Endometrium (tissue), 2 donors: ENCODE measurements at regions not wholly inside any gene's neighbourhood (a gene's known extent, or its start where the extent isn't known, plus 50 kb on each side); places are given as distances from the start of the nearest gene placed in this dataset.

Experiments
- FAIRE-seq: peaks from 2 replicates; lab custom pipeline; 2012; peaks lifted over from hg19 to GRCh38; lab: Jason Lieb, UNC
- donor health status: control.
- donor health status: control.

DNA sequence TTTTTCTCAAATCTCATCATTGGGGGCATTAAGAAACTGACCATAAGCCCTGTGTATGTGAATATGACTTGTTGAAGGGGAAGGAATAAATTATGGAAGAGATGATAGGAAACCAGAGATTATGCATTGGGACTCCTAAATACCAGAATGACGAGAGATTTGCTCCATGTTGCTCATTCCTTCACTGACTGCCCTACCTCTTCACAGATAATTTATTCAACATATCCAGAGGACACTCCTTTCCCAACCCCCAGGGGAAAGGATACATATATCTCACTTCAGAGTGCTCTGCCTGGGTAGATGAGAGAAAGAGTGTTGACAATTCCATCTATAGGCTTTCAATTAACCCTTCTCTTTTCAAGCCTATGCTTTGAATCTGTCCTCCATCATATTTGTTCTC, 145.3 kb upstream of the RHOBTB1 start:
- no peak for FAIRE-seq

DNA sequence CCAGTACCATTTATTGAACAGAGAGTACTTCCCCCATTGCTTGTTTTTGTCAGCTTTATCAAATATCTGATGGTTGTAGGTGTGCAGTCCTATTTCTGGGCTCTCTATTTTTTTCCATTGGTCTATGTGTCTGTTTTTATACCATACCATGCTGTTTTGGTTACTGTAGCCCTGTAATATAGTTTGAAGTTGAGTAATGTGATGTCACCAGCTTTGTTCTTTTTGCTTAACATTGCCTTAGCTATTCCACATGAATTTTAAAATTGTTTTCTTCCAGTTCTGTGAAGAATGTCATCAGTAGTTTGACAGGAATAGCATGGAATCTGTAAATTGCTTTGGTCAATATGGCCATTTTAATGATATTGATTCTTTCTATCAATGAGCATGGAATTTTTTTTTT, 140.5 kb upstream of the RHOBTB1 start:
- FAIRE-seq = no peak

DNA sequence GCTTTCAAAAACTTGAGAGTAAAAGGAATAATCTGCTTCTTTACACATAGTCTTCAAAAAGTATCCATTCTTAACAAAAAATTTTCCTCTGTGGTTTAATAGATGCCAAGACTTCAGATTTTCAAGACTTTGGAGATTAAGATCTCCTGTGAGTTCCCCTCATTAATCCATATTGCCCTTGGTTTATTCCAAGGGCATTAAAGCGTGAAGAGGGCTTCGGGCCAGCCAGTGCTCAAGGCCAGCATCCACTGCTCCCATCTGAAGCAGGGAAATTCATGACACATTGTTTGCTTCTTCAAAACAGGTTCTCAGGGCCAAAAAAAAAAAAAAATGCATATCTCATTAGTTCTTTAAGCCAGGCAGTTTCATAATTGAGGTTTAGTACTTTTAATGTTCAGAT, 137.3 kb upstream of the RHOBTB1 start:
- no peak for FAIRE-seq

DNA sequence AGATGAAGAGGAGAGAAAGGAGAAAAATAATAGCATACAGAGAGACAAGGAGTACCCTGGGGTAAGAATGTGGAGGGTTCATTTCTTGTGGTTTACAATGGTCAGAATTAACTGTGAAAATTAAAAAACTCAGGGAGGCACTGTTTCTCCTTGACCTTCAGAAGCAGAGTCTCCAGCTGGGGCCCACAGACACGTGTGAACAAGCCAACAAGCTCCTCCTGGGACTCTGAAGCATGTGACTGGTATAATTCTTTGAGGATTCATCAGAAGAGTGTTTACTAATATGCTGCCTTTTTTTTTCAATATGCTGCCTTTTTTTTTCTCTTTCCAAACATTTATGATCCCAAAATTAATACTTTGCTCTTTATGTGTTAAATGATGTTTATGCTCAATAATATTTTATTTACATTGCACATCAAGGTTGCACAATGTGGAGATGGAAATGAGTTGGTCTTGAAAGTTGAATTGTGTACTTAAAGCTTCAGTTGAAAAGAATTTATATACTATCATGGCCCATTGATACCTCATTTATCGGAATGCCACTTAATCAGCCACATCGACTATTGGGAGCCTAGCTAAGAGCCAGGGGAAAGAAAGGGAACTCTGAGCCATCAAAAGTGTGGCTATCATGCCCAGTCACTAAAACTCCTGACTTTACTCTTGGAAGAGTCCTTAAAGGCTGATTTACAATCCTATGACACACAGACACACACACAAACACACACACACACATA, 134.7 kb upstream of the RHOBTB1 start:
- FAIRE-seq = no peak

DNA sequence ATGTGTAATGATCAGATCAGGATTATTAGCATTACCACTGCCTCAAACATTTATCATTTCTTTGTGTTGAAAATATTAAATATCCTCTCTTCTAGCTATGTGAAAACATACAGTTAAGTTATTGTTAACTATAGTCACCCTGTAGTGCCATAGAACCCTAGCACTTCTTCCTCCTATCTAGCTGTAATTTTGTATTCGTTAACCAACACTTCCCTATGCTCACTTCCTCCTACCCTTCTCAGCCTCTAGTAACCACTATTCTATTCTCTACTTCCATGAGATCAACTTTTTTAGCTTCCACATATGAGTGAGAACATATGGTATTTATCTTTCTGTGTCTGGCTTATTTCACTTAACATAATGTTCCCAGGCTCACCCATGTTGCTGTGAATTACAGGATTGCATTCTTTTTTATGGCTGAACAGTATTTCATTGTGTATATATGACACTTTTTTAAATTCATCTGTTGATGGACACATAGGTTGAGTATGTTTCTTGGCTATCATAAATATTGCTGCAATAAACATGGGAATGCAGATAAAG, 132.7 kb upstream of the RHOBTB1 start:
- no peak for FAIRE-seq

DNA sequence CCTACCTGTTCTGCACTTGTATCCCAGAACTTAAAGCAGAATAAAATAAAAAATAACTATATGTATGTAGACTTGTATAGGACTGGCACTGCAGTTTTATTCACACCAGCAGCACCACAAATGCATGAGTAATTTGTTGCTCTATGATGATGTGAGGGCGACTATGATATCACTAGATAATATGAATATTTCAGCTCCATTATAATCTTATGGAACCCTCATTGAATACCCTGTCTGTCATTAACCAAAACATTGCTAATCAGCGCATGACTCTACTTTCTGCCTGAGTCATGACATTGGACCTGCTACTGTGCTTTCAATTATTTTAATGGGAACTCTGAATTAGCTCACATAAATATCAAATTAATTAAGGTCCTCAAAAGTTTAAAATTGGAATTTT, 129.4 kb upstream of the RHOBTB1 start:
- no peak for FAIRE-seq

DNA sequence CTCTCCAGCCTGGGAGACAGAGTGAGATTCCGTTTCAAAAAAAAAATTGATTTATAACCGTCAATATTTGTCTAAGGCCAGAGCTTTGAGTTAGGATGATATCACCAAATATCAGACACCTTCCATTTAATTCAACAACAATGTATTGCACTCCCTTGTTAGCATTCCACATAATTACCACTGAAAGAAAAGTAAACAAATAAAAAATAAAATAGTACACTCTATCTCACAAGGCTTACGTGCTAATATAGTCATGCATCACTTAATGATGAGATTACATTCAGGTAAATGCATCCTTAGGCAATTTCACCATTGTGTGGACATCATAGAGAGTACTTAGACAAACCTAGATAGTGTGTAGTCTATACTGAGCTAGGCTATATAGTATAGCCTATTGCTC, 127.6 kb upstream of the RHOBTB1 start:
- FAIRE-seq = no peak

DNA sequence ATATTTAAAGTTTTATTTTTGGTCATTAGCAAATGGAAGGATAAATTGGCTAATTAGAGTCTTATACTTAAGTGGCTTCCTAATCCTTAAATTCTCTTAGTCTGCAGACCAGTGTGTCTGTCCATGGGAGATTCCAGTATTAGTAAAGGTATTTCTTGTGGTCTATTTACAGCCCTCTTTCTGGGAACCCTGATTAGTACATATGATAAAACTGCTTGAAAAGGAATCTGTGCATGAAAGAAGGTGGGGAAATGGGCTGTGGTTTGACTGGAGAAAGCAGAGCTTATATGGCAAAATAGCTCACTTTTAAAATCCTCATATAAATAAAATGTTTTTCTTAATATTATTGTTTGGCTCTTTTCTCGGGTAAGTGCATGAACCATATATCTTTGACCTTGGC, 124.5 kb upstream of the RHOBTB1 start:
- FAIRE-seq = no peak

DNA sequence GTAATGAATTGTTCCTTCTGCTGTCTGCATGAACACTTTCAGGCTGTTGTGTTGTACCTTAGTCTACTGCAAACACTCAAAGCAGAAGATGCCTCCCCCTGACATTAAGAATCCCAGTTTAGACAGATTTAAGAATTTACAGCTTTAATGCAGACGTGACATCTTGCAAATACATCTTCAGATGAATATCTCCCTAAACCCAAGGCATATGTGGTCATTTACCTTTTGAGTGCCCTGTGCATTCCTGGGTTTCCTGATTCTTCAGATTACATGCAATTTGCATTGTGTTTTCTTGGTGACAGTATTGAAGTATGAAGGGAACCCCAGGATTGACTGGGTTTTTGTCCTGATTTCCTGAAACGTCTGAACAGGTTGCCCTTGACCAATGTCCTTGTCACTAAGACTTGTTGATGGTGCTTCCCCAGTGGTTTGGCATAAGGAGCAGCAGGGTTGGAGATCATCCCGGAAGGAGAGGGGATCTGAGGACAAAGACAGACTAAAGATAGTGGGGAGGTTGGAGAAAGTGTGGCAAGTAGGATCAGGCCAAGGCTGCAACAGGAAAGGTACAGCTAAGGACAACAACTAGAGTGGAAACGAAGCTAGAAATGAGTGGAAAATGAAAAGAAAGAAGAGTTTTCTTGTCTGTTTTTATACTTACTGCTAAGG, 123.8 kb upstream of the RHOBTB1 start:
- FAIRE-seq = no peak

DNA sequence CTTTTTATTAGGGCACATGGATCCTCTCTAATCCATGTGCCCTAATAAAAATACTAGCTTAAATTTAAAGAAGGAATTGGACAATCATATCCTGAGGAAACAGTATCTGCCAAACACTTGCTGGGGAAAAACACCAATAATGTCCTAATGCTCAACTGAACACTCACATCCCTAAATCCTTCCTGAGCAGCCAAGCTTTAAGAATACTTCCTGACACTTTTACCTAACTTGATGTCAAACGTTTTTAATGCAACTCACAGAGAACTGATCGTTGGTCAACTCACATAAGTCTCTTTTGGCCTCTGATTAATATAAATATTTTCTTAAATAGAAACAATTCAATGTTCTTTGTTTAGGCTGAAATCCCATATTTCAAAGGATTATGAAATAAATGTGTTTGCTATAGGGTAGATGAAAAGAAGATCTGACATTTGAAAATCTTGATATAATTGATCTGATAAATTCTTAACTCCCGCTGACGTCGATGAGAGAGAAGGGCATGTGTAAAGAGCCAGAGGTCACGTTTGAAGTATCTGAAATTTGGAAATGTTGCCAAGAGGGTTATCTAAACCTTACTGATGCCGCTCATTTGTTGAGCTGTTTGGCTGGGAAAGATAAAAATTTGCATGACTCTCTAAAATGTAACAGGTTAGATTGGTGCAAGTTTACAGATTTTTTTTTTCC, 122.8 kb upstream of the RHOBTB1 start:
- no peak for FAIRE-seq

DNA sequence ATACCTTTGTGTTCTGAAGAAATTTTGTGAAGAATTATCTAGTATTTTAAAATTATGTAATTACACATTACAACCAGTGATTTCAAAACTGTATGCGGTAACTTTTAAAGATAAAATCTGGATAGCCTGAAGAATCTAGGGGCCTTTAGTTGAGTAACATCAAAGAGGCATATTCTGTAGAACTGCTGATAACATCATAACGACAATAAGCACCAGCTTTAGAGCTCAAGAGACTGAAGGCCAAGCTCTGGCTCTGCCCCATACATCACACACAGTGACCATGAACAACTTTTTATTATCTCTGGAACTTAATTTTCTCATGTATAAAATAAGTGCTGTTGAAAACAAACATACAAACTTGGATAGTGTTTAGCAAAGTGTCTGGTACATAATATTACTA, 121.1 kb upstream of the RHOBTB1 start:
- FAIRE-seq = no peak

DNA sequence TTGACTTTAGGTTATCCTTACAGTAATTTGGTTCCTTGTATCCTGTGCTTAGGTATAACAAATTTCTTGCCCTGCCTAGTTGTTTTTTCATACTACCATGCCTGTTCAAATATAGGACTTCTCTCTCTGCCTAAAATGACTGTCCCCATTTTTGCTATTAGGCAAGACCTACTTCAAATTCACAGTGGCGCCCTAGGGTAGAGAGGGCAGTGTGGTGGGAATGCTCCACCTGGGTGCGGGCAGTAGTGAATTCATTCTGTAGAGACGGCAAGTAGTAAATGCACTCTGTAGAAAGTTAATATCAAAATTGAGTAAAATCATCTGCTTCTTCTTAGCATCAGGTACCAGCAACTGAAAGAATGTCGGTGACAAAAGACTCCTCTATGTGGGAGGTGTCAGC, 120.4 kb upstream of the RHOBTB1 start:
- no peak for FAIRE-seq

DNA sequence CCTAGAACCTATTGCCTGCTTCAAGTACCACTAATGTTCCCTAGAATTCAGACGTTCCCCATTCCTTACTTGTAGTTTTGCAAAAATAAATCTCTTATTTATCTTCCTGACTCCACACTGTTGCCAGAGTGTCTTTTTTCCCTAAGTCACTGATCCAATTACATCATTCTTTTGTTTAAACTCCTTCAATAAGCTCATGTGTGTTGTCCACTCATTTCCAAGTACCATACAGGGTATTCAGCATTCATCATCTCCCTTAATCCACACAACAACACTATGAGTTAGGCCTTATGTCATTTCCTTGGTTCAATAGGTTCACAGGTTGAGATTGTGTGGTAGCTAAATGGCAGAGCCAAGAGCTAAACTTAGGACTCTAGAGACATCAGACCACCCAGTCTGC, 119.9 kb upstream of the RHOBTB1 start:
- FAIRE-seq = no peak

DNA sequence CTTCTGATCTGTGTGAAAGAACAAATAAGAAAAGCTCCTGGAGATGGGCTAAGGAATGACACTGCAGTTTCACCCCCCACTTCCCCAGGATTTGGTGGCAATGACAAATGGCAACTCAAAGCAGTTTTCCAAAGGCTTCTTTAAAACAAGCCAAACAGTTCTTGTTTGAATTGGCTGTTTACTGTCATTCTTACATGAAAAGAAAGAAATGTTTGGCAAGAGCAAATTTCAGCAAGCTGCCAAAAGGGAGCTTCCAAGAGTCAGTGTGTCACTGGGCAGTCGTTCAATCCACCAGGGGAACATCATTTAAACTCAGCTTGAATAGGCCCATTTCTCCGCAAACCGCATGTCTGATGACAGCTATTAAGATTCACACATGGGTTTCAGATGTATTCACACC, 119.0 kb upstream of the RHOBTB1 start:
- FAIRE-seq = no peak

DNA sequence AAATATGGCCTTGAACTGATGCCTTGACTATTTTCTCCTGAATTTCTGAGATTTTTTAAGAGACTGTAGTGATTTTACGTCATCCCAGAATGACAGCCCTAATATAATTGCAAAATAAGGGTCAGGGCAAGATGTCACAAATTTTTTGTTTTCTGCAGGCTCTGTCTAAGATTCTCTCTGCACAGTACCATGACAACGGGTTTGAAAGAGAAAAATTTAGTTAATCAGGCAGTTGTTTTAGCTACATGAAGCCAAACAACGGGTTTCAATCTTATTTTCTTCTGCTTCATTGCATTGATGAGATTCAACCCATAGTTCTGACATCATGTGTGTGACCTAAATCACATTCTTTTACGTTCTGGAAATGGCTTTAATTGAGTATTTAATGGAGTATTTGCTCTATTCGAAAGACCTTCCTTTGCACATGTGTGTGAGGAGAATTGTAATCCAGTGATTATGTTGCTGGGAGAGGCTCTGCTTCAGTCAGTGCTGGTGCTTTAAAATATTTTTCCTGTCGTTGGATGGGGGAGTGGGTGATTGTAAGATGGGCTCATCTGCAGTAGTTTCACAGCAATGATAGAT, 118.0 kb upstream of the RHOBTB1 start:
- no peak for FAIRE-seq

DNA sequence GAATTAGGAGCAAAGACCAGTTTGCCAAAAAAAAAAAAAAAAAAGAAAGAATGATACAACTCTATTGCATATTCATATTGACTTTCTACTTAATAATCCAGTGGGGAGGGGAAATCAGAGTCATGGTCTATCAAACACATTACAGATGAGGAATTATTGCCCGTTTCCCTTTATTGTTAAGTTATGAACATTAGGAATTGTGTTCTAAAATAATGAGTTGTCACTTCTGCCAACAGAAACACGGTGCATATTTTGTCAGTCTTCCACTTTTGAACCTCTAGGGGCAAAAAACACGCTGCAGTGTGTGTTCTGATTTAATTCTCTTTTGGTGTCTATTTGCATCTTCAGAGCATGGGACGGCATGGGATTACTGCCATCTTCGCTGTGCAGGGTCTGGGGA, 115.7 kb upstream of the RHOBTB1 start:
- no peak for FAIRE-seq

DNA sequence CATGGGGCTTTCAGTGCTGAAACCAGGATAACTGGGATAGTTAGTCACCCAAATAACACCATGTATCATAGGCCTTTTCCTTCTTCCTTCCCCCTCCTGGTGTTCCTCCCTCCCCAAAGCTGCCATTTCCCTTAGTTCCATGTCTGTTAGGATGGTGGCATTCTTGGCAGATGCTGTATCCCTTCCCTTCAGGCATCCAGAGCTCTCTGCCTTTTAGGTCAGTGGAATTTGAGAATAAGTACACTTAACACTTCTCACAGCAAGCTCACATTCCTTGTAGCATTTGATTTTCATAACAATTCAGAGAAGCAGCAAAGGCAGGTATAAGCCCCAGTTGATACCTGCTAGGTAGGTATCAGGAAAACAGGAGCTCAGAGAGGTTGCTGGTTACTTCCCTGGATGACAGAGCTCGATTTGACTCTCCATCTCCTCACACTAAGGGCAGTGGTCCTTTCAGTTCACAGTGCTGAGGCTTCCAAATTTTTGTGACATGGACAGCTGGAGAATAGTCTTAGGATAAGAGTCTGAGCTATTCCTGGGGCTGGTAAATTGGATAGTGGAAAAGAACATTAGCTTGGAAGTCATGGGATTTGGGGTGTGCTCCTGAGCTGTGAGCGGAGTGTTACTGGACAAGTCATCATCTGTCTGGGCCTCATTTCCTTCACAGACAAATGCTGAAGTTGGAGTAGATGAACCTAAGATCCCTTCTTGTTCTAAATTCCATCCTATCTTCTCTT, 108.7 kb upstream of the RHOBTB1 start:
- no peak for FAIRE-seq

DNA sequence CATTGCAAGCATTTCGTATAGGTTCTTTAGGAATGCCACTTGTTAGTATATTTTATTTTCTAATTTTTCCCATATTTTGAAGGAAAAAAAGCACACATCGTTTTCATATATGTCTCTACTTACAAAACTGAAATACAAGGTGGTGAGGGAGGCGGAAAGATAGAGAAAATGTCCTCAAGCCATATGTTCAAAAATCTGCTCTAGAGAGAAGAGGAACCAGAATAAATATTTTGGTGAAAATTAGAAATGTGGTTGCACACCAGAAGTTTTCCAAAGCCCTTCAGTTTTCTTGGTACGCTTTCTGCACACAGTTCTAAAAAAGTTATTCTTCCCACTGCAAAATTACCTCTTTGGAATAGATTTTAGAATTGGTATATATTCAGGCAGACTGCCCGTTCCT, 107.4 kb upstream of the RHOBTB1 start:
- no peak for FAIRE-seq

DNA sequence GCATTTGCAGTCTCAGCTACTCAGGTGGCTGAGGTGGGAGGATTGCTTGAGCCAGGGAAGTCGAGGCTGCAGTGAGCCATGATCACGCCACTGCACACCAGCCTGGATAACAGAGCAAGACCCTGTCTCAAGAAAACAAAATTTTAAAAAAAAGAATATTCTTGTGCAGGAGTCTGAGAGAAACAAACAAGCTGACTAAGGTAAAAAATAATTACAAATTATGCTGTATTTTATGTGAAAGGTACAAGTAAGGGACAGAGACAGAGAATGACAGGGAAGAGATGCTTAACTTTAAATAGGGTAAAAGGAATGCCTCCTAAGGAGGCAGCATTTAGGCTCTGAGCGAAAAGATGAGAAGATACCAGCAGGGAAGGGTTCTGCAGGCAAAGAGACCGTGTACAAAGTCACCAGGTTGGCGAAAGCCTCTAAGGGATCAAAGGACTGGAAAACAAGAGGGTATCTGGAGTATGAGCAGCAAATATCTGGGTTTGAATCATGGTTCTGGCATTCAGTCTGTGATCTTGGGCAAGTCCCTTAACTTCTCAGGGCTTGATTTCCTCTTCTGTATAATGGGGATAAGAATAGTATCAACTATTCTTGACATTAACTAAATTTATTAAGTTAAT, 106.2 kb upstream of the RHOBTB1 start:
- no peak for FAIRE-seq

DNA sequence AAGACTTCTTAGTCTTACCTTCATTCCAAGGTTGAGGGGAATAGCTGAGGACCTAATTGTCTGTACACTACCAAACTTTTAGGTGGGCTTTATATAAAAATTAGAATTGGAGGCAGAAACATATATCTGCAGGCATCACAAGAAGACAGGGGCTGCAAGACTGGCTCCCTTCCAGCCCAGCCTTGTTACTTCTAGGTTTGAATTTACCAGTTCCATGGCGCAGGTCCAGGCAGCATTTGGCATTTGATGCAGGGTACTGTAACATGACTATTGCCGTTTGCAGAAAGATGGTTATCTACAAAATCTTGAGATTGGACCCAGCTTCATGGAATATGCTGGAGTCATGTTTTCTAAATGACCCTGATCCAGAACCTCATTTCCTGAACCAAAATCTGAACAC, 105.4 kb upstream of the RHOBTB1 start:
- FAIRE-seq = no peak

DNA sequence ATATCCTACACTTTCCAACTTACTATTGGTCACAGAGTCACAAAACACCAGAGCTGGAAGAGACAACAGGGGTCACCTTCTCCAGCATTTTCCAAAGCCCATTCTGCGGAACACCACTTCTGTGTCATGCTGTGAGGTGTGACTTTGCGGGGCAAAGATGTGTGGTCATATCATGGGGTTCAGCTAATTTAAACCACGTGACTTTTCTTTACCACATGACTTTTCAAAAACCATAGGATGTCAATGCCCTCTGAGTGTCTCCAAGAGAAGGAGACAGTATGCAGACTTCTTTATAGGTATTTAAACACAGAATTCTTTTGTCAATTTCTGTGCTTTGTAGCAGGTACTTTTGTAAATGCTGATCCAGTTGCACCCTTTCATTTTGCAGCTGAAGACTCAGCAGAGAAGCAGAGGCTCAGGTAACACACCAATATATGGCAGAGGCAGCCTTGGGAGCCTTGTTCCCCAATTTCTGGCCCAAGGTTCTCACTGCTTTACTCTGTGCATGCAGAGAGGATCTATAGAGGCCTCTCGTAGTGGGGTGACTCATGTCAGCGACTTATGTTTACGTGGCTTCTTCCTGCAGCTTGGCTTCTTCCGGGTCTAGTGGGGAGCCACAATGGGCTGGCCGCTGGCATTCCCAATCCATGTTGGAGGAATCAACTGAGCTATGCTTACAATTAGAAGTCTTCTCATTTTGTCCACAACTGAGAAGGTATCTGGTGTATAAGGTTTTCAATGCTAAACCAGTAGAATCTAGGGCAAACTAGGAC, 104.0 kb upstream of the RHOBTB1 start:
- FAIRE-seq = no peak
